ENCODE measurements at regions not wholly inside any gene's neighbourhood (a gene's known extent, or its start where the extent isn't known, plus 50 kb on each side); places are given as distances from the start of the nearest gene placed in this dataset.

DNA sequence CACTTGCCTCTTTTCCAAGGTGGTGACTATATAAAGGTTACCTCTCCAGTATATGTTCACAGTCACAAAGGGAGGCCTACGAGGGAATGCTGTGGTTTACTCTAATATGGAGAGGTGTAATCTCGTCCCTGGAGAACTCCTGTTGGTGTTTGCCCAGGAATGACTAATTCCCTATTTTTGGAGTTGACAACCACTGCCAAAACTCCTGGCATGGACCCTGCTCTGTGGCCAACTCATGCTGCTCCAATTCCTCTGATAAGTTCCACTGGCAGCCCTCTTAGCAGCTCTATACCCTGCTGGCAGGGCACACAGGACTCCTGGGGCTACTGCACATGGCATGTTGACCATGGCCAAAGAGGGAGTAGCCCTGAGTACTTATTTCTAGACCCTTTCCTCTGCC lies 418.7 kb upstream of the ANO5 start:
- TF ChIP-seq, protein P1, sequence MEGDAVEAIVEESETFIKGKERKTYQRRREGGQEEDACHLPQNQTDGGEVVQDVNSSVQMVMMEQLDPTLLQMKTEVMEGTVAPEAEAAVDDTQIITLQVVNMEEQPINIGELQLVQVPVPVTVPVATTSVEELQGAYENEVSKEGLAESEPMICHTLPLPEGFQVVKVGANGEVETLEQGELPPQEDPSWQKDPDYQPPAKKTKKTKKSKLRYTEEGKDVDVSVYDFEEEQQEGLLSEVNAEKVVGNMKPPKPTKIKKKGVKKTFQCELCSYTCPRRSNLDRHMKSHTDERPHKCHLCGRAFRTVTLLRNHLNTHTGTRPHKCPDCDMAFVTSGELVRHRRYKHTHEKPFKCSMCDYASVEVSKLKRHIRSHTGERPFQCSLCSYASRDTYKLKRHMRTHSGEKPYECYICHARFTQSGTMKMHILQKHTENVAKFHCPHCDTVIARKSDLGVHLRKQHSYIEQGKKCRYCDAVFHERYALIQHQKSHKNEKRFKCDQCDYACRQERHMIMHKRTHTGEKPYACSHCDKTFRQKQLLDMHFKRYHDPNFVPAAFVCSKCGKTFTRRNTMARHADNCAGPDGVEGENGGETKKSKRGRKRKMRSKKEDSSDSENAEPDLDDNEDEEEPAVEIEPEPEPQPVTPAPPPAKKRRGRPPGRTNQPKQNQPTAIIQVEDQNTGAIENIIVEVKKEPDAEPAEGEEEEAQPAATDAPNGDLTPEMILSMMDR (IDR thresholded peaks at IDR 0.05) = no peak
- no peak for TF ChIP-seq POLR2AphosphoS5 (IDR thresholded peaks at IDR 0.05)
- no peak for TF ChIP-seq EP300 (IDR thresholded peaks at IDR 0.05)
- no peak for TF ChIP-seq POLR2A (IDR thresholded peaks at IDR 0.05)
- no peaks in the 10 kb centered on the region for H3K27me3 ChIP-seq
- intact Hi-C loops (cut with DNase I) = no loop called here
- H3K36me3 ChIP-seq = no peaks in the 10 kb centered on the region
- peaks cover 0 to 3% (median 0%) of the 10 kb centered on the region in 4 donors for H3K9me3 ChIP-seq
- 53 to 70% methylated on average over 2 of the region's 2 CpGs for WGBS, 2 donors
- DNase-seq = no peak
- H3K4me1 ChIP-seq = no peaks in the 10 kb centered on the region
- H3K4me3 ChIP-seq = no peak overlapping the region
- H3K27ac ChIP-seq = no peak overlapping the region

DNA sequence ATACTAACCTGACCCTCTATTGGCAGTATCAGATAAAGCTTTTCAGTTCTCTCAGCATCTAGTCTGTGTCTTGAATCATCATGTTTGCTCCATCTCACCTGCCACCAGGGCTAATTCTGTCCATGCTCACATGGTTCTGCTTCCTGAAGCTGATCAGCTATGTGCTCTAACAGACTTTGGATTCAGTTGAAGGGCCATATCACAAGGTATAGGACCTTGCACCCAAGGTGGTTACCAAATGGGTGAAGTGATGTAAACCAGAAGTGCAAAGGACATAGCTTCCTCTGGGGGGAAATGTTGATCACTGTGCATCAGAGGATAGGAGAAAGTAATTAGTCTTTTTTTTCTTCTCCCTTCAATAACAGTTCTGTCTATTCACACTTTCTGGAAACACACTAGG lies 417.0 kb upstream of the ANO5 start:
- Histone ChIP-seq H3K36me3 (no peaks in the 10 kb centered on the region), H3K9me3 (peaks cover 0 to 3% (median 0%) of the 10 kb centered on the region in 4 donors), H3K4me3 (no peak overlapping the region), H3K27me3 (no peaks in the 10 kb centered on the region), H3K27ac (no peak overlapping the region), H3K4me1 (no peaks in the 10 kb centered on the region)
- intact Hi-C loops (cut with DNase I) = no loop called here
- no peak for DNase-seq
- no peak for TF ChIP-seq POLR2A (IDR thresholded peaks at IDR 0.05)
- TF ChIP-seq EP300 (IDR thresholded peaks at IDR 0.05) = no peak
- TF ChIP-seq, protein P1 (IDR thresholded peaks at IDR 0.05) = no peak
- TF ChIP-seq POLR2AphosphoS5 (IDR thresholded peaks at IDR 0.05) = no peak

DNA sequence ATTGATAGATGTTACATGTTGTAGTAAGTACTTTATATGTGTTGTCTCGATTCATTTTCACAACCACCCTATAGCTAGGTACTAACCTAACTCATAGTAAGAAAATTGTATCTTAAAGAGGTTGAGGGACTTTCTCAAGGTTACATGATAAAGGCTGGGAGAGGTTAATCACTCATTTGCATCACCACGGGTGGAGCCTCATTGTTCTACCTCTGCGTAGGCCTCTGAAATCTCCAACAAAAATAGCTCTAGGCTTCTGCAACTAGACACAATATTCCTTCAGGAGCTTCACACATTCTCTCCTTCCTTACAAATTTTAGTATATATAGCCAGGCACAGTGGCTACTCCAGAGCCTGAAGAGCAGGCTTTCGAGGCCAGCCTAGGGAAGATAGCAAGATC lies 408.9 kb upstream of the ANO5 start:
- H3K4me1 ChIP-seq = no peaks in the 10 kb centered on the region
- 69 to 79% methylated on average over 4 of the region's 4 CpGs for WGBS, 2 donors
- DNase-seq = no peak
- H3K4me3 ChIP-seq = no peak overlapping the region
- intact Hi-C loops (cut with DNase I) = no loop called here
- no peaks in the 10 kb centered on the region for H3K9me3 ChIP-seq
- H3K27me3 ChIP-seq = no peaks in the 10 kb centered on the region
- no peak for TF ChIP-seq POLR2AphosphoS5 (IDR thresholded peaks at IDR 0.05)
- no peak for TF ChIP-seq POLR2A (IDR thresholded peaks at IDR 0.05)
- no peak for TF ChIP-seq EP300 (IDR thresholded peaks at IDR 0.05)
- TF ChIP-seq, protein P1 (IDR thresholded peaks at IDR 0.05) = no peak
- no peaks in the 10 kb centered on the region for H3K36me3 ChIP-seq
- H3K27ac ChIP-seq = no peak overlapping the region

DNA sequence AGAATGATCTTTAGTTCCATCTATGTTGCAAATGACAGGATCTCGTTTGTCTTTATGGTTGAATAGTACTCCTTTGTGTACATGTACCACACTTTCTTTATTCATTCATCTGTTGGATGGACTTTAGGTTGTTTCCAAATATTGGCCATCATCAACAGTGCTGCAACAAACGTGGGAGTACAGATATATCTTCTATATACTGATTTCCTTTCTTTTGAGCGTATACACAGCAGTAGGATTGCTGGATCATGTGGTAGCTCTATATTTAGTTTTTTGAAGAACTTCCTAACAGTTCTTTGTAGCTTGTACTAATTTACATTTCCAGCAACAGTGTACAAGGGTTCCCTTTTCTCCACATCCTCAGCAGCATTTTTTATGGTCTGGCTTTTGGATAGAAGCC lies 407.5 kb upstream of the ANO5 start:
- 53 to 57% methylated on average over 3 of the region's 3 CpGs for WGBS, 2 donors

DNA sequence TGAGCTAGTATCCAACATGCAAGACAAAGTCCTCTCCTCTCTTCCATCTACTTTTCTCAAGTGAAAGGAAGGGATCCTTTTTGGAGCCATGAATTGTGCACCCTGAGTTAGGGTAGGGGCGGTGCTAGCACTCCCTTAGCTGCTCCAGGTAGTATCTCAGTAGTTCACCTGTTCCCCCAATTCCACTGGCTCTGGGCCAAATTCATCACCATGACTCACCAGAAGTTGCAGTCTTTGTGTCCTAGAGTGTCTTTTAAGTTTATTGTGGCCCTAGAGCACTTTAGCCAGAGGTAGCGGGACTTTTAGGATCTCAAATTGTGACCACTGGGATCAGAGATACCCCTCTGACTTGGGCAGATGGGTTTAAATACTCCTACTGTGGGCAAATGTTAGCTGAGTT lies 398.6 kb upstream of the ANO5 start:
- Histone ChIP-seq H3K9me3 (no peaks in the 10 kb centered on the region), H3K27ac (no peak overlapping the region), H3K4me1 (no peaks in the 10 kb centered on the region), H3K4me3 (no peak overlapping the region), H3K27me3 (no peaks in the 10 kb centered on the region), H3K36me3 (no peaks in the 10 kb centered on the region)
- TF ChIP-seq POLR2A (IDR thresholded peaks at IDR 0.05) (no peak), POLR2AphosphoS5 (IDR thresholded peaks at IDR 0.05) (no peak), EP300 (IDR thresholded peaks at IDR 0.05) (no peak)
- TF ChIP-seq, protein P1 (IDR thresholded peaks at IDR 0.05) = no peak
- intact Hi-C loops (cut with DNase I) = no loop called here
- 82 to 92% methylated on average over 2 of the region's 2 CpGs for WGBS, 2 donors
- DNase-seq = no peak

More for the DNA sequence above, 407.5 kb upstream of the ANO5 start:
- Histone ChIP-seq H3K4me1 (no peaks in the 10 kb centered on the region), H3K27ac (no peak overlapping the region), H3K4me3 (no peak overlapping the region), H3K9me3 (no peaks in the 10 kb centered on the region), H3K27me3 (no peaks in the 10 kb centered on the region), H3K36me3 (no peaks in the 10 kb centered on the region)
- intact Hi-C loops (cut with DNase I) = no loop called here
- no peak for DNase-seq
- TF ChIP-seq EP300 (IDR thresholded peaks at IDR 0.05) (no peak), POLR2AphosphoS5 (IDR thresholded peaks at IDR 0.05) (no peak), POLR2A (IDR thresholded peaks at IDR 0.05) (no peak)
- TF ChIP-seq, protein P1 (IDR thresholded peaks at IDR 0.05) = no peak

All from sigmoid colon (tissue), 6 donors.